ENCODE measurements at regions not wholly inside any gene's neighbourhood (a gene's known extent, or its start where the extent isn't known, plus 50 kb on each side); places are given as distances from the start of the nearest gene placed in this dataset.

DNA sequence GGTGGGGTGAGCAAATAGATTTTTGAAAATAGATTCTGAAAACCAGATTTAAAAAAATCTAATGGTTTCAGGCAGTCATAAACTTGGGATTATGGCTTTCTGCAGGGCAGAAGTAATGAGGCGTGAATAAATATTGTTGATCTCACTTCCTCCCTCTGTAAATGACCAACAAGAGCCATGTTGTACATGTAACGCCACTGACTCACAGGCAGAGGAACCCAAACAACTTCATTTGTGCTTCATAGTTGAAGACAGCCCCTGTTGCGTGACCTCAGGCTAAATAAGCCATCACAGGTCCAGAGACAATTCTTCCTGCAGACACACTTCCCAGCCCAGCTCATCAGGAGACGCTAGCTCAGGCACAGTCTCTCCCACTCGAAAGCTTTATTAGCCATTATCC is 59.1 kb upstream of the F13A1 start:
- TF ChIP-seq FOS (IDR thresholded peaks at IDR 0.05; ENCODE audit: borderline replicate concordance, insufficient read depth, low read length): no peak
- no peak for TF ChIP-seq POLR2AphosphoS5 (IDR thresholded peaks at IDR 0.05; ENCODE audit: insufficient read depth, low read depth, low read length)

Measured in endothelial cell of umbilical vein (primary cell).